Upper lobe of left lung (tissue), 4 donors: ENCODE measurements at regions not wholly inside any gene's neighbourhood (a gene's known extent, or its start where the extent isn't known, plus 50 kb on each side); places are given as distances from the start of the nearest gene placed in this dataset.

Source experiments
- CTCF ChIP-seq, 6 experiments: fragments of 450-650 bp in 4 of 6; fragments of 200-600 bp in 2 of 6; sonication (generic) in 2 of 6; IDR thresholded peaks; one replicate each; pipeline ENCODE4 v1.5.1; 2016 to 2019; ENCODE audit warnings: antibody characterized with exemption in 6 of 6
- EP300 ChIP-seq, 4 donors: sonication (generic); formaldehyde crosslinking; IDR thresholded peaks; one replicate each; pipeline ENCODE4 v1.5.1; 2017; ENCODE audit warnings: antibody characterized with exemption in 4 of 4, control low read depth in 2 of 4
- POLR2A ChIP-seq, 4 donors: fragments of 450-650 bp; IDR thresholded peaks; one replicate each; pipeline ENCODE4 v1.5.1; 2016 to 2017; ENCODE audit warnings: antibody characterized with exemption in 4 of 4, mild to moderate bottlenecking in 2 of 4
- POLR2AphosphoS5 ChIP-seq, 2 donors: sonication (generic); formaldehyde crosslinking; IDR thresholded peaks; one replicate each; pipeline ENCODE4 v1.5.1; 2017; ENCODE audit warnings: antibody characterized with exemption in 2 of 2

DNA sequence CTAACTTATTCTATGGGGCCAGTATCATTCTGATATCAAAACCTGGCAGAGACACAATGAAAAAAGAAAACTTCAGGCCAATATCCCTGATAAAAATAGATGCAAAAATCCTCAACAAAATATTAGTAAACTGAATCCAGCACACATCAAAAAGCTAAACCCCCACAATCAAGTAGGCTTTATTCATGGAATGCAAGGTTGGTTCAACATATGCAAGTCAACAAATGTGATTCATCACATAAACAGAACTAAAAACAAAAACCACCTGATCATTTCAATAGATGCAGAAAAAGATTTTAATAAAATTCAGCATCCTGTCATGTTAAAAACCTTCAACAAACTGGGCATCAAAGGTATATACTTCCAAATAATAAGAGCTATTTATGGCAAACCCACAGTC, 133.9 kb upstream of the SSTR4 start:
- TF ChIP-seq CTCF (IDR thresholded peaks at IDR 0.05): no peak
- TF ChIP-seq POLR2A (IDR thresholded peaks at IDR 0.05): no peak
- no peak for TF ChIP-seq POLR2AphosphoS5 (IDR thresholded peaks at IDR 0.05)
- no peak for TF ChIP-seq EP300 (IDR thresholded peaks at IDR 0.05)
